NCI-H1092 treated with DMSO at 0.1 percent for 48 hours (cell line): ENCODE measurements at regions not wholly inside any gene's neighbourhood (a gene's known extent, or its start where the extent isn't known, plus 50 kb on each side); places are given as distances from the start of the nearest gene placed in this dataset.

Experiments
- DNase-seq: peaks from one replicate; lab custom pipeline; 2025; lab: John Stamatoyannopoulos, UW

DNA sequence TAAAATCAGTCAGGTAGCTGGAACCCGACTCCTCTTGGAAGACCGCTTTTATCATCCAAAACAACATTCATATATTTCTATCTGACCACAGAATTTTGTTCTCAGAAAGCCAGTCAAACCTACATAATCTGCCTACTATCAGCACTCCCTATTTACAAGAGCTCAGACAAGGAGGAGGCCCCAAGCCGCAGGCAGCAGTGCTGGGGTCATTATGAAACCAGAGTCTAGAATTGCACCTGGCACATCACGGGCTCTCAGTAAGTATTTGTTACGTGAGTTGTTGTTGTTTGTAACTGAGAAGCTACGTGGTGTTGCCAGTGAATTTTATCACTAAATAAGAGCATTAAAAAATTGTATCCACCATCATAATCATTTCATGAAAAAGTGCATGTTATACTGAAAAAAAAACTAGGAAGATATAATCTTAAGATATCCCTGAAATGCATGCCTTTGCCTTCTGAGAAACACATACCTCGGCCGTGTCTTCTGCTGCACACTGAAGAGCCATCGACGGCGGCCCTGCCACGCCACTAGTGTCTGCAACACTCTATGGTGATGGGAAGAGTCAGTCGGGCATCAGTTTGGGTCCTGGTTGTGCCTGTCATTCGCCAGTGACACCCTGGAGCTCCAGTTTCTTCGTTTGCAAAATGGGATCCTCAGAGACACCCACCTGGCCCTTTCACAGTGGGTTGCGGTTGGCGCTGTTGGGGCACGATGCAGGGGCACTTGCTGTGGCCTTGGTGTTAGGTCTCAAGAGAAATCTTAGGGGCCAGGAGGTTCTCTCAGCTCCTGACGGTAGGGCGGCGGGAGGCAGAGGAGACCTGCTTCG lies 505.9 kb downstream of the EIPR1 start:
- DNase-seq: no peak

DNA sequence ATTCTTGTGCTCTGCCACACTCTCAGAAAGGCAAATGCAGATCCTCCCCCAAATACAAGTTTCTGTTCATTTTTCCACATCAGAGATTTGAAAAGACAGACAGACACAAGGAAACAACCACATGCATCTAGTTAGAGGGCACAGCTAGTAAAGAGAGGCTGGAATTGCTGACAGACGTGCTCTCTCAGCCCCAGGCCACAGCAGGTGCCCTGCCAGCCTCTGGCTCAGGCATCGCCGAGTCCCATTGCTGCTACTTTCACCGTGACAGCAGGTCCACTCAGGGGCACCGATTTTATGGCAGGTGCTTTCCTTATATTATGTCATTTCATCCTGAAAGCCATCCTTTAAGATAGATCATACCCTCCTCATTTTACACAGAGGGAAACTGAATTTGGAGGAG lies 507.5 kb downstream of the EIPR1 start:
- DNase-seq: no peak

DNA sequence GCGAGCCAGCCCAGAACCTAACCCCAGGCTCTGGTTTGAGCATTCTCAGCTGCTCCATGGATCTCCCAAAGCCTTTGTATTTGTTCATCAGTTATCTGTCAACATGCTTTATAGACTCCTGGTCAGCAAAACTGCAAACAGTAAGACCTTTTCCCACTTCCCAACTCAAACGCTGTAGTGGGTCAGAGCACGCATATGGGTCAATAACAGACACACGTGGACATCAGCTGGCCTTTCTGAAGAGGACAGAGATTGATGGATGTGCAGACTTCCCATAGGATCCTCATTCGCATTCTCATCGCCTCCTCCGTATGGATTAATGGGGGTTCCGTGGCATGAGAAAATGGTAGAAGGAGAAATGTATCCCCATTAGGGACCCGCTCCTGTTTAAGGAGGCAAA lies 508.1 kb downstream of the EIPR1 start:
- no peak for DNase-seq

DNA sequence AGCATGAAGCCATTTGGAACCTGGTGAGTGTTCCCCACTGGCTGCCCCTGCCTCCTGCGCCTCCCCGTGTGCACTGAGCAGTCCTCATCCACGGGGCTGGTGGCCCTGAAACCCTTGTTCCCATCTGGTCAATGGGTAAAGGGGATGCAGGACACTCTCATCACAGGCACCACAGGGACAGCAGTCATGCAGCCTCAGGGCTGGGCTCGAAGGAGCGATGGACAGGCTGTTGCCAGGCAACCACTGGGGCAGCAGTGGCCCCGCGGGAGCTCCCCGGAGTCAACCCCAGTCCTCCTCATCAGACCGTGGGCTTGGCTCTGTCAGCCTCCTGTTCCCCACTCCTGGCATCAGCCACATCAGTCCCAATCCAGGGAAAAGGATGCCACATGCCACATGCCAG lies 509.5 kb downstream of the EIPR1 start:
- DNase-seq: no peak

DNA sequence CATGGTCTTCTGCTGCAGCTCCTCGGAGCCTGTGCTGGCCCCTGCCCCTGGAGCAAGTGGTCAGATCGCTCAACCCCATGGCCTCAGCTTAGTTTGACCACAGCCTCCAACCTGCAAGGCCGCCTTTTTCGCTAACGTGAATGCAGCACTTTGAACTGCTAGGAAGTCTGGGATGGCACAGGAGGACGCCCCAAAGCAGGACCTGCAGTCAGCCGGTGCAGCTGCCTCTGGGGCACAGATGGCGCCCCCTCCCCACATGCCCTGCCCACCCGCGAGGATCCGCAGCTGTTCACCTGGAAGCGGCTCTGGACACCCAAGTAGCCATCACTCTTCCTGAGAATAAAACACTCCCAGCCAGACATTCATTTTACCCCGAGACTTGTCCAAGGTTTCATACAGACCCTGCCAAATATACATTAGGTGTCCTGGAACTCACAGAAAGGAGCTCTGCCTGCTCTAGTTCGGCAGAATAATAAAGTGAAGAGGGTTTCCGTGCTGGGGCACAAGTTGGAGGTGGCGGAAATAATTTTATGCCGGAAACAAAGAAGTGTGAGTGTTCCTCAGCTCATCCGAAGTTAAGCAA lies 510.1 kb downstream of the EIPR1 start:
- no peak for DNase-seq

DNA sequence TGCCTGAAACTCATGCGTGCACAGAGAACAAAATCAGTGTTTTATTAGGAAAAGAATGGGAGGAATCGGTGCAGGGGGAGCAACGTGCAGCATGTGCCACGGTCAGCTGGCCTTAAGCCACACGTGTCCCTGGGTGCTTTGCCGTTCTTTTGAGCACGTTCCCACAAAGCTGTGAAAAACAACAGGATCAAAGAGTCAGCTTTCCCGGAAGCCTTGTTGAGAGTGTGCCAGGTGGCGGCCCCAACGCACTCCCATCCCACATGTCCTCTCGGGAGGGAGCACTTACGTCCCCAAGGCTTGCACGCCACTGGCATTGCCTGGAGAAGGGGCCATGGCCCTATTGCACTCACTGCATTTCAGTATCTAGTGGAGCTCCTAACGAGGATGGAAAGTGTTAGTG lies 511.2 kb downstream of the EIPR1 start:
- DNase-seq: no peak

DNA sequence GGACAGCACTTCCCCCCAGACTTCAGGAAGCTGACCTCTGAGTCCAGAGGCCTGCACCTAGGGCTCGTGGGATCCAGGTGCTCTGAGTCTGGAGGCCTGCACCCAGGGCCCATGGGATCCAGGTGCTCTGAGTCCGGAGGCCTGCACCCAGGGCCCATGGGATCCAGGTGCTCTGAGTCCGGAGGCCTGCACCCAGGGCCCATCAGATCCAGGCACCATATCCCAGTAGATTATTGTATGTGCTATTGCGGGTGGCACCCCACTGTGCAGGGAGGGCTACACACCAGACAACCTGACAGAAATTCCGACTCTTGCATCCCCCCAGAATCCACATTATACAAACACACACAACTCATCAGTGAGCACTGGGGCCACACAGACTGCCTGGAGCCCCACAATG lies 515.2 kb downstream of the EIPR1 start:
- DNase-seq: no peak

DNA sequence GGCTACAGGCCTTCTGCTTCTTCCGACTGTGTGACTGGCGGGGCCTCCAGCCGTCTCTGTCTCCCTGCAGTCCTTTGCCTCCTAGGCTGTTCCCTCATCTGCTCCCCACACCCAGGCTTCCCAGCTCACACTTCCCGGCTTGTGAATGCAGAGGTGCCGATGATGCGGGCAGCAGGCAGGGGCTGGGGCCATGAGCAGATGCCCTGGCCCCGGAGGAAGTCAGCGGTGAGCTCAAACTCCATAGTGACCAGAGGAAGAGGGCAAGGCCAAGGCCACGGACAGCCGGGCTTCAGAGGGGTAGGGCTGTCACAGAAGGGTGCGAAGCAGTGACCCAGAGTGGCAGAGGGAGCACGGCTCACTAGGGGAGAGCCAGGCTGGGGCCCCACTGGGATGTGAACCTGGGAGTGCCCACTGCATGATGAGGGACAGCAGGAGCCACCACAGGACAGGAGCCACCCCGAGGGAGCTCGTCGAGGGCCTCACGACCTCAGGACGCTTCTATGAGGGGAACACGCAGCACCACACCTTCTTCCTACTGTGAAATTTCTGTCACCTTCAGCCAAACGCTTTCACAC lies 515.9 kb downstream of the EIPR1 start:
- DNase-seq: no peak

DNA sequence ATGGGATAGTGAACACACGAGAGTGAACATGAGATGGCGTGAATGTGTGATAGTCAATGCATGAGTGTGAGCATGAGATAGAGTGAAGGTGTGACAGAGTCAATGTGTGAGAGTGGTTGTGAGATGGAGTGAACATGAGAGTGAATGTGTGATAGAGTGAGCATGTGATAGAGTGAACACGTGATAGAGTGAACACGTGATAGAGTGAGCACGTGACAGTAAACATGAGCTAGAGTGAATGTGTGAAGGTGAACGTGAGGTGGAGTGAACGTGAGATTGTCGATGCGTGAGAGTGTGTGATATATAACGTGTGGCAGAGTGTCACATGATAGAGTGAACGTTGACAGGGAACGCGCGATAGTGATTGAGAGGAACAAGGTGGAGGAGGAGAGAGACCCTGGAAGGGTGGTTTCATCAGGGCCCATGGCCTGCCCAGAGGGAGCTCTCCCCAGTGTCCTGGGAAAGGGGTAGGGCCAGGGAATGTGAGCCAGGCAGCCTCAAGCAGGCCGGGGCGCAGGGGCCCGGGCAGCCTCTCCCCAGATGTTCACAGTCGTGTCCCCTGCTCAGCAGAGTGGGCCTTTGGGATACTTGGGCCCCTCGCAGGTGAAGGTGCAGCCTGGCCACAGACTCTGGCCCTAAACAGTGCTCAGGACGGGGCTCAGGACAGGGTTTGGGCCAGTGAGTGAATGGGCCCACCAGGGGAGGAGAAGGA lies 516.9 kb downstream of the EIPR1 start:
- DNase-seq: no peak

DNA sequence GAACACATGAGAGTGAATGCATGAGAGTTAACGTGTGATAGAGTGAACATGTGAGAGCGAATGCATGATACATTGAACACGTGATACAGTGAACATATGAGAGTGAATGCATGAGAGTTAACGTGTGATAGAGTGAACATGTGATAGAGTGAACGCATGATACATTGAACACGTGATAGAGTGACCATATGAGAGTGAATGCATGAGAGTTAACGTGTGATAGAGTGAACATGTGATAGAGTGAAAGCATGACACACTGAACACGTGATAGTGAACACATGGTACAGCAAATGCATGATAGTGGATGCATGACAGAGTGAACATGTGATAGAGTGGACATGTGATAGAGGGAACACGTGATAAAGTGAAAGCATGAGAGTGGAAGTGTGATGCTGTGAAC lies 517.9 kb downstream of the EIPR1 start:
- no peak for DNase-seq

DNA sequence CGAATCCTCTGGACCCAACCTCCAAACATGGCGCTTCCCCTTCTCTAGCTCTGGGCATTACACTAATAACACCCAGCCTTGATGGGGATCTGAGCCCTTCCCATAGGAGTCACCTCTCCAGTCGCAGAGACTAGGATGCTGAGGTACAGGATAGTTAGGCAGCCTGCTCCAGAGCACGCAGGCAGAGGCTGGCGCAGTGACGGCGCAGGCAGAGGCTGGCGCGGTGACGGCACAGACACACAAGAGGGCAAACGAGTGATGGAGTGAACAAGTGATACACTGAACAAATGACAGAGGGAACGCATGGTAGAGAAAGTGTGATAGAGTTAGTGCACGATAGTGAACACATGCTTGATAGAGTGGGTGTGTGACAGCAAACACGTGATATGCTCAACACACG lies 518.5 kb downstream of the EIPR1 start:
- DNase-seq: no peak

DNA sequence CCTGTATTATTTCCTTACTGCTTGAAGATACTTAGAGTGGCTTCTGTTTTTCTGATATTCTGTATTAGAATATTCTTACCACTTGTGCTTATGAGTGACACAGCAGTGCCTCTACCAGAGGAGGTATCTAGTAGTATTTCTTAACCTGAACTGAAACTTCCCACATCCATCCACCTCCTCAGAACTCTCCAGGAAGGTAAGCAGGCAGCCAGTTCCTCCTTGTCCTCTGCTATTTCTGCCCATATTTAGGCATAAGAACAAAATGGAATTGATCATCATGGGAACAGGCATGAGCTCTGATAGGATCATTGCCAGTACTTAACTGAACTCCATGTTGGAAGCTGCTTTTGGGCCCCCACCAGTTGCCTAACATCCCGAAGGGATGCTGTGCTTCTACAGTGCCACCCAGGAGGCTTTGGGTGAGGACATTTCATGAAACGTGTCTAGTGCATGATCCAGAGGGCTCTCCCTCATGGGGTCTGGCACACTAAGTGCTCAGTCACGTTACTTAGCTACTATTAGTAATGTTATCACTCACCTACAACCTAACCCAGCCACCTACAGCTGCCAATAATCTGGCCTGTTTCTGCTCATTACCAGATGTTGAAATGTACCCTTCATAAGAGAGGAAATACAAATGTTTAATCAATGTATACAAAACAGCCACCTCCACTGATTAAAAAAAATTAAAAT lies 520.7 kb downstream of the EIPR1 start:
- no peak for DNase-seq

DNA sequence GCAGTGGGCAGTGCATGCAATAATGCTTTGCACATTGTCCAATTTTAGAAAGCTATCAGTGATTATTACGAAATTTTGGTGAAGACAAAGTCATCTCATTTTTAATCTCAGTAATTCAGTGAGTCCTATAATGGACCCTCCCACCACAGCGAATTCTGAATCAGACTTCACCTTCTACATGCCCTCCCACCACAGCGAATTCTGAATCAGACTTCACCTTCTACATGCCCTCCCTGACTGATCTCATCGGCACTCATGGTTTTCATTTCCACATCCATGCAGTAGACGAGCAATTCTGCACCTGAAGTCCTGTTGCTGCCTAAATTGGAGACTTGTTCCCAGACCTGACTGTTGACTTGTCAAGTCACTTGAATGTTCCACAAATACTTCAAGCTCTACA lies 522.3 kb downstream of the EIPR1 start:
- DNase-seq: no peak

DNA sequence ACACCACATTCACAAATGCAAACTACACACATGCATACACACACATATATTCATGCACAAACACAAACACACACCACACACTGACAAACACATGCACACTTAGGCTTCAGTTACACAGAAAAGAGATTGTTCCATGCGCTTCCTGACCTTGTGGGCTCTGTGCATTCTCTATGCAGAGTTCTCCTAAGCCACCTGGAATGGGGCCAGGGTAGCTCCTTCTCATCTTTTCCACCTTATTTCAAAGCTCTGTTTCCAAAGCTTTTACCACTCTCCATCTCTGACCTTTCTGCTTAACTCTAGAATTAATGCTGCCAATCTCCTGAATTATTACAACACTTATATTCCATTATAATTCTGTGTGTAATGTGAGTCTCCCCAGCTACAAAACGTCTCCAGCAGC lies 522.3 kb upstream of the MYT1L start:
- no peak for DNase-seq

DNA sequence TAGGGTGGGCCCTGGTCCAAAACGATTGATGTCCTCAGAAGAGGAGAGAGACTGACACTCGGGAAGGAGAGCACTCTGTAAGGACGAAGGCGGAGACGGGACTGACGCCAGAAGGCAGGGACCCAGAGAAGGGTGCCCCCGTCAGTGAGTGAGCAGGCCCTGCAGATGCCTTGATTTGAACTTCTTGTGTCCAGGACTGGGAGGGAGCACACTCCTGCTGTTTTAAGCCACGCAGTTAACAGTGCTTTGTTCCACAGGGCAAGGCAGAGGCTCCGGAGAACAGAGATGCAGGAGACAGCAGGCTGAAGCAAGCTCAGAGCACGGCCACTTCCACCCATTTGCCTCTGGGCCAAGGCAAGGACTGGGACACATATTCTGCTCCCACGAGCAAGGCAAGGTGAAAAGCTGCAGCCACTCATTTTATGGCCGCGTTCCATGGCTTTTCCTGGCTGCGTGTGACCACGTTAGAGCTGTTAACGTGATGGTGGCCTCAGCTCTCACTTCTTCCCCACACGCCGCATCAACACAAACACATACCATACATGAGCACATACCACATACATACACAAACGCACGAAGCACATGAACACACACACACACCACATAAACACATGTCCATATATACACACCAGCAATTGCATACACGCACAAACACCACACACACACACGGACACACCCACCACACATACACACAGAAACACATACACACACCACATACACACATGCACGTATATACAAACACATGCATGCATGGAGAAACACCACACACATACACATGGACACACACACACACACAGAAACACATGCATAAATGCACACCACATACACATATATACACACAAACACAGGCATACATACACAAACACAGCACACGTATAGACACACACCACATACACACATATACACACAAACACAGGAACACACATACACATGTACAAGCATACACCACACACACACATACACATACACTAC lies 521.0 kb upstream of the MYT1L start:
- peak; percentile 22 for DNase-seq

DNA sequence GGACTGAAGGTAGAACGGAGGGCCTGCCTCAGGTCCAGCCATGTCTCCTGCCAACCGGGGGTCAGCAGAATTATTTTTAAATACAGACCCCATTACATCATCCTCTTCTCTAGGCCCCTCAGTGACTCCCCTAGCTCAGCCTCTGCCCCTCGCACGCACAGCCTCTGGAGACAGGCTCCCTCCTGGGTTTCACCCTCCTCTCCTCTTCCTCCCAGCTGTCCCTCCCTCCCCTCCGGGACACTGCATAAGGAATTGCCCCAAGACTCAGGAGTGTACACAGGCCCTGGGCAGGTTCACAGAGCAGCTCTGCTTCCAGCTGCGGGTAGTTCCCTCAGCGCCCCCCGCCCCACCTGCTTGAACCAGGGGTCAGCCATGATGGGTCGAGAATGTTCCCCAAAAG lies 520.2 kb upstream of the MYT1L start:
- no peak for DNase-seq

DNA sequence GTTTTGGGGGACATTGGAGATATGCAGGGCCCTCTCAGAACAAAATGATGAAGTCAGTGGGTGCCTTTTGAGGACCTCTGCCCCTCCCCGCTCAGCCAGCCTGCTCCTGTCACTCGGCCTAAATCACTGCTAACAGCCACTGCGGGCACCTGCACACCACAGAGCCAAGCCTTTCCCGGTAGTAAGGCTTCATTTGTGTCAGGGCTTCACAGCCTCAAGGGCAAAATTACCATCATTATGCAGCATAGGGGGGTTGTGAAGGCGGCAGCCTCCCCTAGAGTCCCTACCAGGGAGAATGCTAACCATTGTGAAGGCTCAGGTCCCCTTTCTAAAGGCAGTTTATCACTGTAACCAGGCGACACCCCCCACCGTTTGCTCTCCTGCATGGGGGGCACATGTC lies 519.8 kb upstream of the MYT1L start:
- peak; percentile 47 for DNase-seq

DNA sequence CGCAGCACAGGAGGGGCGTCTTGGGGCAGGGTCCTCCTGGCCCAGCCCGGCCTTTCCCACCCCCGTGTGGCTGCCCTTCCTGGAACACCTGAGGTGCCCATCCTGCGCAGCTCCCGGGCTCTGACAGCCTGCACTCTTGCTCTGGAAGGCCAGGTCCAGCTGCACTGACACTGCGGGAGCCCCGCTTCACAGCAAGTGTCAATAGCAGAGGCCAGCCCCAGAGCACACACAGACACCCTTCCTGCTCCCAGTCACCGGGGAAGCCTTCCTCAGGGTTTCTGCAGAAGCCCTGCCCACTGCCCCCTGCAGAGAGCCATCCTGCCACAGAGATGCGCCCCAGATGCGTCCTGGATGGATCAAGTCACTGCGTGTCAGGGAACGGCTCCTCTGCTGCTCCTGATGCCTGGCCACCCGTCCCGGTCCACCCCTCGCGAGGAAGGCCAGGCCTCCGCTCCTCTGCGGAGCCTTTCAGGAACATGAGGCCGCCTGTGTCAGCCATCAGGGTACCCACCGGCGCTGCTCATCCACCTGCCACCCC lies 519.2 kb upstream of the MYT1L start:
- peak; percentile 8 for DNase-seq

DNA sequence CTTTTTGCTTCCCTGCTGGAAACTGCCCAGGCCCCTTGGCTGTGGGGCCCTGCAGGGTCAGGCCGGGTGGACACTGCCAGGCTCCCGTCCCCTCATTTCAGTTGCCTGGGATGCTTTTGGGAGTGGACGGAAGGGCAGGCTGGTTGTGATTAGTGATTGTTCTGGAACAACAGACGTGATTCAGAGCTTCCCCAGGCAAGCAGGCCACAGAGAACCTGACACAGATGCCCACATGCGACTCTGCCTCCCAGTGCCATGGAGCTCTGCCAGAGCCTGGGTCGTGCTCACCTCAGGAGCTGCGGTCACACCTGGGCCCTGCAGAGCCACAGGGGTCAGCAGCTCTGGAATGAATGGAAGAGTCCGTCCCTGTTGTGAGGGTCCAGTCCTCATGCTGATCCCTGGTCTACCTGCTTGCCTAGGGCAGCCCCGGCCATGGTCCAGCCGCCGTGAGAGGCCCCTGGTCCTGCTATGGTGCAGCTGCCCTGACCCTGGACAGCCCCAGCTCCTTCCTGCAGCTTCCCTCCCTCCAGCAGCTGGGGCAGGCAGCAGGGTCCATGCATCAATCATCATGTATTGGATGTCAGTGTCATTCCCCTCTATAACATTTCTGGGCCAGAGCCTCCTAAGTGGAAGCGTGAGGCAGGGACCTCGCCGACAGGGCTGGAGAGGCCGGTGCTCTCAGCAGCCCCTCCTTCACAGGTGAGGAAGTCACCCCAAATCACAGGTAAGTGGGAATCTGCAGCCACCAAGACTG lies 518.6 kb upstream of the MYT1L start:
- no peak for DNase-seq
